OCI-LY1 (cell line): ENCODE measurements at regions not wholly inside any gene's neighbourhood (a gene's known extent, or its start where the extent isn't known, plus 50 kb on each side); places are given as distances from the start of the nearest gene placed in this dataset.
"Not testable (repeated sequence)": the region's sequence is repeated elsewhere in the genome, so short reads cannot be mapped to it uniquely, and the experiment has no call there.

Source experiments
- H2AFZ ChIP-seq: fragments of 200-600 bp; sonication (generic), shearing (Covaris generic); 2 replicates; pipeline ENCODE4 v1.6.0; 2014; ENCODE audit warnings: antibody characterized with exemption, mild to moderate bottlenecking, low read length
- H3F3A ChIP-seq: fragments of 200-600 bp; sonication (generic), shearing (Covaris generic); 2 replicates; pipeline ENCODE4 v1.6.0; 2014; ENCODE audit warnings: mild to moderate bottlenecking, antibody characterized with exemption, low read length, moderate library complexity; ENCODE audit not compliant: insufficient read depth
- H3K27ac ChIP-seq: fragments of 200-600 bp; sonication (generic); 2 replicates; pipeline ENCODE4 v1.5.1; 2014; ENCODE audit warnings: low read length, mixed run types, mild to moderate bottlenecking, low read depth; ENCODE audit not compliant: poor library complexity, severe bottlenecking
- H3K27me3 ChIP-seq: fragments of 200-600 bp; sonication (generic); 2 replicates; pipeline ENCODE4 v1.6.0; 2014; ENCODE audit warnings: antibody characterized with exemption, mild to moderate bottlenecking, low read length, moderate library complexity; ENCODE audit not compliant: insufficient read depth
- H3K36me3 ChIP-seq: fragments of 200-600 bp; sonication (generic); 2 replicates; pipeline ENCODE4 v1.6.1; 2014; ENCODE audit warnings: mild to moderate bottlenecking, antibody characterized with exemption, low read length, moderate library complexity, mixed read lengths; ENCODE audit not compliant: insufficient read depth
- H3K4me1 ChIP-seq: fragments of 200-600 bp; sonication (generic); 2 replicates; pipeline ENCODE4 v1.5.1; 2014; ENCODE audit warnings: mild to moderate bottlenecking, low read length, moderate library complexity; ENCODE audit not compliant: insufficient read depth, severe bottlenecking
- H3K4me2 ChIP-seq: fragments of 200-600 bp; sonication (generic), shearing (Covaris generic); 2 replicates; pipeline ENCODE4 v1.6.1; 2014; ENCODE audit warnings: low read length
- H3K4me3 ChIP-seq: fragments of 200-600 bp; sonication (generic); 2 replicates; pipeline ENCODE4 v1.5.1; 2014; ENCODE audit warnings: low read length, low read depth, mild to moderate bottlenecking, mixed read lengths; ENCODE audit not compliant: poor library complexity, severe bottlenecking
- H3K79me2 ChIP-seq: fragments of 200-600 bp; shearing (Covaris generic); 2 replicates; pipeline ENCODE4 v1.6.1; 2016; ENCODE audit warnings: mixed run types, low read length, mixed read lengths; ENCODE audit not compliant: insufficient read depth
- H3K9ac ChIP-seq: fragments of 200-600 bp; sonication (generic), shearing (Covaris generic); 2 replicates; pipeline ENCODE4 v1.6.1; 2014; ENCODE audit warnings: mild to moderate bottlenecking, low read length, mixed read lengths
- H3K9me2 ChIP-seq: fragments of 200-600 bp; sonication (generic), shearing (Covaris generic); 2 replicates; pipeline ENCODE4 v1.6.1; 2014; ENCODE audit warnings: low read depth, mild to moderate bottlenecking, low read length, mixed read lengths
- H3K9me3 ChIP-seq: fragments of 200-600 bp; shearing (Covaris generic); 2 replicates; pipeline ENCODE4 v1.6.1; 2014; ENCODE audit warnings: low read length, mixed read lengths
- H4K20me1 ChIP-seq: fragments of 200-600 bp; sonication (generic), shearing (Covaris generic); 2 replicates; pipeline ENCODE4 v1.6.0; 2016; ENCODE audit warnings: mild to moderate bottlenecking, low read length; ENCODE audit not compliant: insufficient read depth
- CTCF ChIP-seq: fragments of 200-600 bp; sonication (generic), shearing (Covaris generic); IDR thresholded peaks from 2 replicates; pipeline ENCODE4 v1.5.1; 2017; ENCODE audit warnings: mild to moderate bottlenecking, antibody characterized with exemption, low read length, moderate library complexity, mixed read lengths
- EZH2 ChIP-seq: fragments of 200-600 bp; sonication (generic), shearing (Covaris generic); IDR thresholded peaks from 2 replicates; pipeline ENCODE4 v1.8.0; 2017; ENCODE audit warnings: borderline replicate concordance, mixed run types, mild to moderate bottlenecking, antibody characterized with exemption, low read length, moderate library complexity, mixed read lengths

GRCh38 chr2:128603411-128603924, 284.8 kb upstream of the HS6ST1 start:
- Histone ChIP-seq H3K27me3 (no peaks in the 10 kb centered on the region), H3K9me3 (no peaks in the 10 kb centered on the region), H3K4me2 (no peak overlapping the region), H3K4me1 (no peaks in the 10 kb centered on the region), H3K36me3 (no peaks in the 10 kb centered on the region), H2AFZ (no peak overlapping the region), H3K27ac (no peak overlapping the region), H3F3A (no peaks in the 10 kb centered on the region), H3K4me3 (no peak overlapping the region), H4K20me1 (no peaks in the 10 kb centered on the region), H3K9me2 (no peaks in the 10 kb centered on the region), H3K9ac (no peak overlapping the region), H3K79me2 (no peaks in the 10 kb centered on the region)
- TF ChIP-seq EZH2 = no peak
- no peak for TF ChIP-seq CTCF

- no peak overlapping the region for H3K4me3 ChIP-seq
- TF ChIP-seq EZH2 = no peak
- no peak for TF ChIP-seq CTCF
- H3K36me3 ChIP-seq = no peaks in the 10 kb centered on the region
- no peak overlapping the region for H3K27ac ChIP-seq
- no peaks in the 10 kb centered on the region for H3F3A ChIP-seq
- H3K9me3 ChIP-seq = no peaks in the 10 kb centered on the region
- H3K27me3 ChIP-seq = no peaks in the 10 kb centered on the region
- no peak overlapping the region for H3K4me2 ChIP-seq
- no peak overlapping the region for H2AFZ ChIP-seq
- H3K79me2 ChIP-seq = no peaks in the 10 kb centered on the region
- H3K9me2 ChIP-seq = no peaks in the 10 kb centered on the region
- H3K9ac ChIP-seq = no peak overlapping the region
- H4K20me1 ChIP-seq = no peaks in the 10 kb centered on the region
- H3K4me1 ChIP-seq = no peaks in the 10 kb centered on the region
Observed at GRCh38 chr2:128604045-128604444, 285.4 kb upstream of the HS6ST1 start.

DNA sequence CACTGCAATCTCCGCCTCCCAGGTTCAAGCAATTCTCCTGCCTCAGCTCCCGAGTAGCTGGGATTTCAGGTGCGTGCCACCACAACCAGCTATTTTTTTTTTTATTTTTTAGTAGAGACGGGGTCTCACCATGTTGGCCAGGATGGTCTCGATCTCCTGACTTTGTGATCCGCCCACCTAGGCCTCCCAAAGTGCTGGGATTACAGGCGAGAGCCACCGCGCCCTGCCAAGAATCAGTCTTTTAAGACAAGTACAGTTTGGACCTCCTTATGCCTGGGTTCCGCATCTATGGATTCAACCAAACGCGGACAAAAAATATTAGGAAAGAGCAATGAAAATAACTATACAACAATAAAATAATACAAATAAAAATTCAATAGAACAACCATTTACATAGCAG, 285.9 kb upstream of the HS6ST1 start:
- not testable (repeated sequence) for H3K36me3 ChIP-seq, H3K9me3 ChIP-seq, H3K4me3 ChIP-seq, H3F3A ChIP-seq, H3K4me2 ChIP-seq, H3K9me2 ChIP-seq, H3K9ac ChIP-seq, H3K4me1 ChIP-seq, H3K27ac ChIP-seq, H3K79me2 ChIP-seq, H2AFZ ChIP-seq, H3K27me3 ChIP-seq, H4K20me1 ChIP-seq

DNA sequence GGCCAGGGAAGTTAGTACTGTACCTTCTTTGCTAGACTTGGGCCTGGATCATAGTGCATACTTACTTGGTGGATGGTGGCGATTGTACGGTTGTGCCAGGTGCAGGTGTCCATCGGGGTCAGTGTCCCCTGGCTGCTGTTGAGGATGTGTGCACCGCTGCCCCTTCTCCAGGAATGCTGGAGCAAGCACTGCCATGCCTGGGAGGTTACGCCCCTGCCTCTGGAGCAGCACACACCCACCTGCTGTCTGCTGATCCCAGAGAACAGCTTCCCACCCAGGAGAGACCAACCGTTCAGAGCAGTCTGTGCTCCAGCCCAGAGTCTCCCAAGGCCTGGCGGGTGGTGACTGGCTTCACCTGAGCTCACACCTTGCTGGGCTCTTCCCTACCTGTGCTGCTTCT, 286.8 kb upstream of the HS6ST1 start:
- H3F3A ChIP-seq = no peaks in the 10 kb centered on the region
- H3K36me3 ChIP-seq = no peaks in the 10 kb centered on the region
- H4K20me1 ChIP-seq = no peaks in the 10 kb centered on the region
- no peak overlapping the region for H3K4me2 ChIP-seq
- H3K4me3 ChIP-seq = no peak overlapping the region
- no peaks in the 10 kb centered on the region for H3K27me3 ChIP-seq
- no peaks in the 10 kb centered on the region for H3K9me3 ChIP-seq
- H3K27ac ChIP-seq = no peak overlapping the region
- no peak overlapping the region for H2AFZ ChIP-seq
- no peaks in the 10 kb centered on the region for H3K9me2 ChIP-seq
- H3K79me2 ChIP-seq = no peaks in the 10 kb centered on the region
- H3K4me1 ChIP-seq = no peaks in the 10 kb centered on the region
- TF ChIP-seq EZH2 (no peak), CTCF (no peak)
- H3K9ac ChIP-seq = no peak overlapping the region
